ENCODE measurements at regions not wholly inside any gene's neighbourhood (a gene's known extent, or its start where the extent isn't known, plus 50 kb on each side); places are given as distances from the start of the nearest gene placed in this dataset.

DNA sequence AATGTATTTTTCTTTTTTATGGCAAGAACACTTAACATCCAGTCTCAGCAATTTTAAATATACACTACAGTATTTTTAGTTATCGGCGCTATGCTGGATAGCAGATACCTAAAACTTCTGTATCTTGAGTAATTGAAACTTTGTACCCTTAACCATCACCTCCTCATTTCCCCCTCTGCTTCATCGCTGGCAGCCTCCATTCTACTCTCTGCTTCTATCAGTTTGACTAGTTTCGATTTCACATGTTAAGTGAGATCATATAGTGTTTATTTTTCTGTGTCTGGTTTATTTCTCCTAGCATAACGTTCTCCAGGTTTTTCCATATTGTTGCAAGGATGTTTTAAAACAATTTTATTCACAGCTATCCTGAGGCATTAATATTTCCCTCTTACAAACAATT, 340.8 kb upstream of the SLC10A2 start:
- in situ Hi-C loops (cut with MboI; ENCODE audit: low sequenced_read_pairs, unreplicated experiment), result no loop called here
- TF ChIP-seq, protein P1, sequence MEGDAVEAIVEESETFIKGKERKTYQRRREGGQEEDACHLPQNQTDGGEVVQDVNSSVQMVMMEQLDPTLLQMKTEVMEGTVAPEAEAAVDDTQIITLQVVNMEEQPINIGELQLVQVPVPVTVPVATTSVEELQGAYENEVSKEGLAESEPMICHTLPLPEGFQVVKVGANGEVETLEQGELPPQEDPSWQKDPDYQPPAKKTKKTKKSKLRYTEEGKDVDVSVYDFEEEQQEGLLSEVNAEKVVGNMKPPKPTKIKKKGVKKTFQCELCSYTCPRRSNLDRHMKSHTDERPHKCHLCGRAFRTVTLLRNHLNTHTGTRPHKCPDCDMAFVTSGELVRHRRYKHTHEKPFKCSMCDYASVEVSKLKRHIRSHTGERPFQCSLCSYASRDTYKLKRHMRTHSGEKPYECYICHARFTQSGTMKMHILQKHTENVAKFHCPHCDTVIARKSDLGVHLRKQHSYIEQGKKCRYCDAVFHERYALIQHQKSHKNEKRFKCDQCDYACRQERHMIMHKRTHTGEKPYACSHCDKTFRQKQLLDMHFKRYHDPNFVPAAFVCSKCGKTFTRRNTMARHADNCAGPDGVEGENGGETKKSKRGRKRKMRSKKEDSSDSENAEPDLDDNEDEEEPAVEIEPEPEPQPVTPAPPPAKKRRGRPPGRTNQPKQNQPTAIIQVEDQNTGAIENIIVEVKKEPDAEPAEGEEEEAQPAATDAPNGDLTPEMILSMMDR (IDR thresholded peaks at IDR 0.05; ENCODE audit: borderline replicate concordance, control extremely low read depth, extremely low read depth, insufficient read depth, missing control alignments), result no peak
- no peak for DNase-seq (ENCODE audit: low spot score)

DNA sequence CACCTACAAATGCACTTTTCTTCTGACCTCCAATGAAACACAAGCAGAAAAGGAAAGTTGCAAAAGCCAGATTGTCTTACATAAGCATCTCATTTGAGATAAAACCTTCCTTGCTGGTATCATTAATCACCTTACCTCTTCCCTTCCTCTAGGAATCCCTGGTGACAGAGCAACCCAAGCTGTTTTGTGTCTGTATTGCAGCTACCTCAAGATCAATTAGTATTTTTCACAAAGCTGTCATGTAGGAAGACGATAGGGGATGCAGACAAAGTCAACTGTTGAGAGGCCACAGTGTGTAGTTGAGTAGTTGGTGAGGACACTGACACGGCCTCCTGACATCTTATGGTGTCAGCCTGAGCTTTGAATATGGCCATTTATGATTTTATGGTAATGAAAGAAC, 339.1 kb upstream of the SLC10A2 start:
- in situ Hi-C loops (cut with MboI; ENCODE audit: low sequenced_read_pairs, unreplicated experiment), result no loop called here
- TF ChIP-seq, protein P1 (IDR thresholded peaks at IDR 0.05; ENCODE audit: borderline replicate concordance, control extremely low read depth, extremely low read depth, insufficient read depth, missing control alignments), result no peak
- no peak for DNase-seq (ENCODE audit: low spot score)

DNA sequence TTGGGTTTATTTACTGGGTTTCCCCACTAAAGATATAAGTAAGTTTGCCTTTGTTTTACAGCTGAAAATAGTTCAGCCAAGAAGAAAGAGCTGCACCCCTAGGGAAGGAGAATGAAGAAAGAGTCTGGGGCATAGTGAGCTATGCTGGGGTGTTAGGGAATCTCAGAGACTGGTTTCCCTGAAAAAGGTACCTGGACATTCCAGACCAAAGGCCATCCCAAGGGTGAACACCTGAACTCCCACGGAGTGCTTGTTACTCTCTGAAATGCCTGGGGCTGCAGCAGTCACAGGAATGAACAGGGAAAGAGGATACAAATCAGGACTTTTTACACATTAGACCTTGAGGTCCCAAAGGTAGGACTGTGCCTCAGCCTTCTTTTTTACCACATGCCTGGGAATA, 337.6 kb upstream of the SLC10A2 start:
- DNase-seq (ENCODE audit: low spot score), result no peak
- in situ Hi-C loops (cut with MboI; ENCODE audit: low sequenced_read_pairs, unreplicated experiment), result no loop called here
- TF ChIP-seq, protein P1 (IDR thresholded peaks at IDR 0.05; ENCODE audit: borderline replicate concordance, control extremely low read depth, extremely low read depth, insufficient read depth, missing control alignments), result no peak

DNA sequence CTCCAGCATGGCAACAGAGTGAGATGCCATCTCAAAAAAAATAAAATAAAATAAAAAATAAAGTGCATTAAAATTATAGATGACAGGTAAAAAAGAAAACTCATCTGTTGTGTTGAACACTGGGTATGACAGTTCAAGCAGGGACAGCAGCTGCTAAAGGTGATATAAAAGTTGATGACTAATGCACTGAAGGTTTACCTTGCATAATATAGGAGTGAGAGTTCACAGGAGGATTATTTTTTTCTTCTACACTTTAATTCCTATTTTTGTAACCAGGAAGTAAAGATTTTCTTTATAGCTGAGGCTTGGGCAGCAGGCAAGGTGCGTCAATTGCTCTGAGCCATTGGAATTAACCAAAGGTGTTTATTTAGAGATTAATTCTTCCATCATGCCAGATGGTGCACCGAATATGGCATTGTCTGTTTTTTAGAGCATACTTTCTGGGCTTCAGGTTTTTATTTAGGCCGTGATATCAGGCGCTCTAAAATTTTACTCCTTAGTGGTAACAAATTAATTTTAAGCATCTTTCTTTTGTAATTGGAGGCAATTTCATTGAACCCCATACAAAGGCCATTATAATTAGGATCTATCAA, 337.0 kb upstream of the SLC10A2 start:
- in situ Hi-C loops (cut with MboI; ENCODE audit: low sequenced_read_pairs, unreplicated experiment), result no loop called here
- TF ChIP-seq, protein P1 (IDR thresholded peaks at IDR 0.05; ENCODE audit: borderline replicate concordance, control extremely low read depth, extremely low read depth, insufficient read depth, missing control alignments), result no peak
- no peak for DNase-seq (ENCODE audit: low spot score)

DNA sequence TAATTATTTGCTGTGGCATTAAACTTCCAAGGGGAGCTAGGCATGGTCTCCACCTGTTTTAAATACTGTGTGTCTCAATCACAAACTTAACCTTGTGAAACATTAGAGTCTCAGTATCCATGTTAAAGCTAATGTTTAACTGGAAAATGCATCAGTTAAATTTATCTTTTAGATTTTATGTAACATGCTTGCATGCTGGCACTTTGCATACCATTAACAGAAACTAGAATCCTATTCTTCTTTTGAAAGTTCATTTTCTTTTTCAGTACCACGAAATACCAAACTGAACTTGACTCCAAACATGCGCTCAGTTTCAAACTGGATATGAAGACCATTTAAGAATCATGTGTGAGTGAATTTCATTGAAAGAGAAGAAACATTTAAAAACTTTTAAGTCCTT, 328.9 kb upstream of the SLC10A2 start:
- DNase-seq (ENCODE audit: low spot score), result no peak
- TF ChIP-seq, protein P1 (IDR thresholded peaks at IDR 0.05; ENCODE audit: borderline replicate concordance, control extremely low read depth, extremely low read depth, insufficient read depth, missing control alignments), result no peak
- in situ Hi-C loops (cut with MboI; ENCODE audit: low sequenced_read_pairs, unreplicated experiment), result no loop called here

DNA sequence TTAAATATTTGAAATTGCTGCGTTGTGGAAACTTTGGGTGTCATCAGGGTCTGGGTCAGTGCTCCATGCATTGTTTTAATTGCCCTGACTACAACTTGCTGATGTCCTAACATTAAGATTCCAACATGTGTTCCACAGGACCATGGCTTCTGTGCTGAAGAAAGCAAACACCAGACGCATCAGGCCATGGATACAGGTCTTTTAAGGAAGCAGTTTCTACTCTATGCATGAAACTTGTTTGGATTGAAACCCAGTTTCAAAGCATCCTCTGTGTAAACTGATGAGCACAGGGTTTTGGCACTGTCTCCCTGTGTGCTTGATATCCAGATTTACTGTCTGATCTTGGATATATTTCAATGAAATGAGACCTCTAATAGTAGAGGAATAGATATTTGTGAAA, 328.4 kb upstream of the SLC10A2 start:
- no peak for DNase-seq (ENCODE audit: low spot score)
- TF ChIP-seq, protein P1 (IDR thresholded peaks at IDR 0.05; ENCODE audit: borderline replicate concordance, control extremely low read depth, extremely low read depth, insufficient read depth, missing control alignments), result no peak
- in situ Hi-C loops (cut with MboI; ENCODE audit: low sequenced_read_pairs, unreplicated experiment), result no loop called here

Measured in GM13976 (cell line).